Activated CD4-positive, alpha-beta T cell treated with anti-CD3 and anti-CD28 coated beads, Interleukin-2, amount 50 U/mL, for 4 hours (primary cell): ENCODE measurements at regions not wholly inside any gene's neighbourhood (a gene's known extent, or its start where the extent isn't known, plus 50 kb on each side); places are given as distances from the start of the nearest gene placed in this dataset.

ENCODE experiments used
- DNase-seq, 2 experiments: peaks; one replicate each; pipeline ENCODE4 v3.0.0-alpha.2; 2020

DNA sequence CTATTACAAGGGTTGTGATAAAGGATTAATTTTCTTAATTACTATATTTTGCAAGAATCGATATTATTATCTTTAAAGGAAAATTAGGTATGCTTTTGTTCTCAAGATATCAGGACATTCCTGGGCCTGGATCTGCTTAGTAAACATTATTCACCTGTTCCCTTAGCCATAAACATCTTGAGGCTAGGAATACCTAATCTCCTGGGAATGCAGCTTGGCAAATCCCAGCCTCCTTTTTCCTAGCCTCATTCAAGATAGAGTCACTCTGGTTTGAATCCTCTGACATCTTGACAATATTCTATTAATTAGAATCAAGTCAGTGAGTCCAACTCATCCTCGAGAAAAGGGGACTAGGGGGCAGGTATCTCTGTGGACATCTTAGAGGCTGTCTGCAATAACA, 327.1 kb downstream of the STIM2 start:
- DNase-seq: no peak

DNA sequence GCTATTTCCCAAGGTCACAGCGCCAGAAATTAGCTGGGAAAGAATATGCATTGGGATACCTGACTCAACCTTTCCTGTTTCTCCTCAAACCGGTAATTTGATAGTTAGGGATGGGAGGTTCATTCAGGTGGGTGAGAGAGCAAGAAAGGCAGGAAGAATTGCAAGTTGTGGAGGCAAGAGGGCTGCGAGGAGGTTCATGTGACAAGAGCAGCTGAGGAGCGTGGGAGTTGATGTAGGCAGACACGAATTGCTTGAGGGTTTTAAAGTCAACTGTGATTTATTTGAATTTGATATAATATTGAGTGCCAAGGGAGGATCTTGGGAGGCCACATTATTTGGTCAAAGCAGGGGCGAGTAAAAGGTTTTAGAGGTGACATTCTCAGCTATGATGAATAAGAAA, 329.0 kb downstream of the STIM2 start:
- no peak for DNase-seq

GRCh38 chr4:27191592-27191991, 331.0 kb downstream of the STIM2 start:
- DNase-seq: no peak

DNA sequence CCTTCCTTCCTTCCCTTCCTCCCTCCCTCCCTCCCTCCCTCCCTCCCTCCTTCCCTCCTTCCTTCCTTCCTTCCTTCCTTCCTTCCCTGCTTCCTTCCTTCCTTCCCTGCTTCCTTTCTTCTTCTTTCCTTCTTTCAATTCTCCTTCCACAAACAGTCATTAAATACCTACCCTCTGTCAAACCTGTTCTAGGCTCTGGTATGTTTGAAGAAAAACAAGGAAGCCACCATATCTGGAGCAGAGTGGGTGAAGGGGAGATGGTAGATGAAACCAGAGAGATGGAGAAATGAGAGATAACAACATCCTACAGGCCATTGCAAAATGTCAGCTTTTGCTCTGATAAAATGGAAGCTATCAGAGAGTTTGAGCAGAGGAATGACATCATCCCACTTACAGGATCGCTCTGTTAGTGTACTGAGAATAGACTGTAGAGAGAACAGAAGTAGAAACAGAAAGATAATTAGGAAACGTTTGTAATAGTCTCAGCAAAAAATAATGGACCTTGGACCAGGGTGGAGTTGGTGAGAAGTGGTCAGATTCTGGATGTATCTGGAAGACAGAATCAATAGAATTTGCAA, 334.0 kb downstream of the STIM2 start:
- no peak for DNase-seq

GRCh38 chr4:27198246-27198645, 337.6 kb downstream of the STIM2 start:
- no peak for DNase-seq

DNA sequence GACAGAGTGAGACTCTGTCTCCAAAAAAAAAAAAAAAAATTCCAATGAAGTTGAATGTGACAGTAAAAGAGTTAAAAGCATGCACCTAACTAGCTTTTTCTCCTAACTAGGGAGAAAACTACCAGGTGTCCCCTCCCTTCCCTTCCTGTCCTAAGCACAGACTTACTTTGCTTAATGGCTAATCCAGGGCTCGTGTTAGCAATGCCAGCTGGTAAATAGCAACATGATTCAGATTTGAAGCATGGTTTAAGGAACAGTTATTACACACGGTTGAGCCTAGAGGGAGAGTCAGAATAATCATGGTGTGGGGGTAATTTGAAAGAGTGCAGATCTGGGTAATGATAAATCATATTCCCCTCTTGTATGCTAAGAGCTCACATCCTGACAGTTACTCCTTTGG, 338.3 kb downstream of the STIM2 start:
- DNase-seq: no peak

DNA sequence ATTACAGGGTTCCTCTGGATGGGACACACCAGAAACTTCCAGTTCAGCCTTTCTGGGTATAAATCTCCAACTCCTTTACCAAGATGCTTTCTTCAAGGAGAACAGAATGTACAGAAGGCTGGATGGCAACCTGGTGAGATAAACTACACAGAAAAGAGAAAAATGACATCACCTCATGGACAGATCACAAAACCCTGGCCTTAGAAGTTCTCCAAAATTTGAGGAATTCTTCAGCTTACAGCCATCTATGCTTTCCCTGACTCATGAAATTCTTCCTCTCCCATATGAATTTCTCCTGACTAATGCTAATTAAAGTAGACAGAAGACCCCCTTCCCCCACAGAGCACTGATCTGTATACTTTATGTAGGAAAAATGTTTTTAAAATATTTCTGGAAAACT, 345.4 kb downstream of the STIM2 start:
- DNase-seq: no peak

DNA sequence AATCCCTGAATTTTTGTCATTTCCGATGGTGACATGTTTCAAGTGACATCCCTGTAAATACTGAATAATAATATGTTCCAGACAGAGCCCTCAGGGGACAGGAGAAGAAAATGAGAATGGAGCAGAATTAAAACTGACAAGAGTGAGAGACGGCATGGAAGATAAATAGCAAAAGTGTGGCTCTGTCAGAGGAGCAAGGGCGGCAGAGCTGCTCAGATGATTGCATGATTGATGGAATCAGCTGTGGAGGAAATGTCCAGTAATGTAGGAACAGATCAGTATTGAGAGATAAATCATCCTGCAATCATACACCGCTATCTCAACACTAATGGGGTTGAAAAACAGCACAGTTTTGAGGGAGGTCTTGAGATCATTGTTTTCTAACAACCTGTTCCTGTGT, 350.3 kb downstream of the STIM2 start:
- no peak for DNase-seq

DNA sequence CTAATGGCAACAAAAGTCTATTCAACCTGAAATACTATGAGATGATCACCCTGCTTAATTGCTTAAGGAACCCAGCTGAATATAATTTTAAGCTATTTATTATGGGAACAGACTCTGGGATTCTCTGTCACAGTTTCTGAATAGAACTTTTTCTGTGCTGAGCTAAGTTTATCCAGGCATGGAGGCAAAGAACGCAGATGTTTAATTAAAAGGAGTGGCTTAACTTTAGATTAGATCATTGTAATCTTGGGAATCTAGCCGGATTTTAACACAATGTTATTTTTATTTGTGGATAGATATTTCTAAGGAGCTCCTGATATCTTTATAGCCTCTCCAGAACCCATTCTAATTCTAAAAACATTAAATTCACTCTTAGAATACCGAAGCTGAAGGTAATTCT, 353.4 kb downstream of the STIM2 start:
- no peak for DNase-seq

- no peak for DNase-seq
Measured at GRCh38 chr4:27215220-27215826, 354.7 kb downstream of the STIM2 start.

DNA sequence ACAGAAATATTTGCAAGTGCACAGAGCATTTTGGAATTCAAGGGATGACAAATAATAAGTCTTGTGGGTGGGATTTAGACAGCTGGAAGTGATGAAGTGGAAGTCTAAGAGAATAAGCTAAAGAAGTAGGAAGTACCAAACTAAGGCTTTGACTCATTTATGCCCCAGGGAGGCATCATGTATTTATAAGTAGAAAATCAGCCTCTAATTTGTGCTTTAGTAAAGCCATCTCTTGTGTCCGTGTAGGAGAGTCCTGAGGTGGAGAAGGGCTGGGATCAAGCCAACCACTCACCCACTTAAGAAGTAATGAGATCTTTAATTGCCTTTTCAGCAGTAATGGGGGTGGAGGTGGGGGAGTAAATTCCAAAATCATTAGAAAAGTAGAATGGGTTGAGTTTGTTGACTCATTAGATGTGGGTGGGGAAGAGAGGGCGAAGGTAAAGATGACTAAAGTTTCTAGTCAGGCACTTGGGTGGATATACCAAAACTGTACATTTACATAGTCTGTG, 356.7 kb downstream of the STIM2 start:
- no peak for DNase-seq

GRCh38 chr4:27218013-27218412, 357.4 kb downstream of the STIM2 start:
- no peak for DNase-seq

DNA sequence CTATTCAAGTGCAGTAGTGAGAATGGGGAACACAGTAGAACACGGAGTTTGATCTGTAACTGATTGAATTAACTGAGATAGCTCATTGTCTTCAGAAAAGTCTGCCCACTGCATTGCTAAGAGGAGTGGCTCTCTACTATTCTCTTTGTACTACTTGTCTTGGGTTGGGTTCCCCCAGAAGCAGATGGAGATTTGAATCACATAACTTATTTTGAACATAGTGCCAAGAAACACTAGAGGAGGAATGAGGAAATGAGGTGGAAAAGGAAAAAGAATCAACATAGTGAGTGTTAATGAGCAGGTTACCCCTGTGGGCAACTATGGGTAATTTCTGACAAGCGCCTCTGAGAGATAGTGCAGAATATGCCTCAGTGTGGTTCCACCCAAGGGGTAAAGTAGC, 362.7 kb downstream of the STIM2 start:
- DNase-seq: no peak

DNA sequence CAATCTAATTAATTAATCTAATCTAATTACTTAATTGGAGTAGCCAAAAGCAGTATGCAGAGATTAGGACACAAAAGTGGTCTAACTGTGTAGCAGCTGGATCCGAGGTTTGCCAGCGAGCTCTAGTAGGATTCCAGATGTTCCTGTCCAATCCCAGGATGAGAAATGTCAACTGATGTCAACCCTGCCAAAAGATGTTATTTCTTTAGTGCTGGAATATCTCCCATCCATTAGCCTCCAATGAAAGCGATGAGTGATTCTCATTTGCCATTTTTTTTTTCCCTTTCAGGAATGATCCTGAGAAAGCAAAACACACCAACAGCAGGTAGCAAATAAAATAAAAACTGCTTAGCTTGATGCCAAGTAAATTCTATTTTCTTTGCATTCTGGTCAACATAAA, 372.9 kb downstream of the STIM2 start:
- DNase-seq: no peak

DNA sequence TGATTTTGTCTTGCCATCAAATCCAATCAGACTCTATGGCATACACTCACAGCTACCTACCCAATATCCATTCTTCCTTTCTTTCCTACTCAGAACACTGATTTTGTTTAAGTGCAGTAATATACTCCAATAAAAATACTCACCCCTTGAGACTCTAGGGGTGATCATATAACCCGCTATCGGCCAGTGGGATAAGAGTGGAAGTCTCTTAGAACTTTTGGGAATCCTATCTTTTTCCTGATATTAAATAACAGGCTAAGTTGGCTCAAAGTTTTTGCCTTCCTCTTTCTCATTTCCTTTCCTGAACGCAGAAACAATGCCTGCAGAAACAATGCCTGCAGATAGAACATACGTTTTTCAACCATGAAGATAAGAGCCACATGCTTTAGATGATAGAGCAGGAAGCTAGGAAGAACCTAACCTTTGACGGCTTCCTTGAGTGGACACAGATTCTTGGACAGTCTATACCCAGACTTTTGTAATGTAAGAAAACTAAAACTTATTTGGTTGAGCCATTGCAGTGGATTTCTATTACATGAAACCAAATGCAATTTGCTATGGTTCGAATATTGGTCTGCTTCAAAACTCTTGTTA, 373.8 kb downstream of the STIM2 start:
- no peak for DNase-seq

DNA sequence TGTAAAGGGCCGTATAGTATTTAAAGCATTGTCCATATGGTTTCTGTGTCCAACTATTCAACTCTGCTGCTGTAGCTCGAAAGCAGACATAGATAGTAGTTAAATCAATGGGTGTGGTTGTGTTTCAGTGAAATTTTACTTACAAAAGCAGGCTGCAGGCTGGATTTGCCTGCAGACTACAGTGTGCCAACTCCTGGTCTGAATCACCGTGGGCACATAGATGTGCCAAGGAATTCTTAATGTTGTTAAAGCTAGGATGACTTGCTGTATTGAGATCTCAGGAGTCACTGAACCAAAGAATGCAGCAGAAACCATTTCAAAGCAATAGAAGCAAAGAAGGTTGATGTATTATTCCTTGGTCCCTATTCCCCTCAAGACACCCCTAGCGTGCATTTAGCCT, 379.0 kb downstream of the STIM2 start:
- no peak for DNase-seq

- DNase-seq: no peak
Measured at GRCh38 chr4:27242217-27242616, 381.6 kb downstream of the STIM2 start.

- no peak for DNase-seq
Measured at GRCh38 chr4:27245216-27245615, 384.6 kb downstream of the STIM2 start.

GRCh38 chr4:27248829-27249228, 388.2 kb downstream of the STIM2 start:
- no peak for DNase-seq

GRCh38 chr4:27251771-27252170, 391.1 kb downstream of the STIM2 start:
- no peak for DNase-seq

DNA sequence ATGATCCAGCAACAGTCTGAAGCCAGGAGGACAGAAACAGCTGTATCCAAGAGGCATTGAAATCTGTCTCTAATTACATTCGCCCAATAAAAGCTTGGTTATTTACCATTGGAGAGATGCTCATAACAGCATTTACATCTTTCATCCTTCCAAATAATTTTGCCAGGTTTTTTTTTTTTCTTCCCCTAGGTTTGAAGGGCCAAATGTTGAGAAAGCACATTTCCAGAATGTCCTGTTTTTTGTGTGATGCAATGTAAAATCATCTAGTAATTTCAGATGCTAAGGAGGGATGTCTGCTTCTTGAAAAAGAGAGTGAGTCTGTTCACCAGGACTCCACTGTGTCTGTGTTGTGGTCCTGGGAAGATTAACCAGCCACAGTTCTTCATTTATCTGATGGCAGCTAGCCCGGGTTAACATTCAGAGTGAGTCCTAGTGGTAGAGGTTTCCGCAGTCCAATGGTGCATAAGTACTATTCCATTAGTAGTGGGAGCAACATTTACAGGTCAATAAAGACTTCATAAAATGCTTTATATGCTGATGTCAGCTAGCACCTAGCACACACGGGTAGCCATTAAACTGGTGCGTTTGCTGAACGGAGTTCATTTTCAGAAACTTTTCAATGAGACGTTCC, 406.8 kb downstream of the STIM2 start:
- no peak for DNase-seq

DNA sequence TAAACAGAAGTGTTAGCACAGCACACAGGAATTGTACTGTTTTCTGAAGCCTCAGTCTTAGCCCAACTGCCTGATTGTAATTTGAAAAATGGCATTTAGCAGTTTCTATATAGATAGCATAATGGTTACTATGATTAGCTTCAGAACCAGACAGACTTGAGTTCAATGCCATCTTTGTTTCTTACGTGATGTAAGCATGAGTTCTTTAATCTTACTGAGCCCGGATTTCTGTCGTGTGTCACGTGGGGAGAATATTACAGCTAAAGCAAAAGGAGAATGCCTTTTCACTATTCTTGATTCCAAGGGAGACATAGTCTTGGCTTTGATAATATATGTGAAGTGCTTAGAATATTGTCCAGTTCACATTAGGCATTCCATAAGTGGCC, 407.3 kb downstream of the STIM2 start:
- no peak for DNase-seq

DNA sequence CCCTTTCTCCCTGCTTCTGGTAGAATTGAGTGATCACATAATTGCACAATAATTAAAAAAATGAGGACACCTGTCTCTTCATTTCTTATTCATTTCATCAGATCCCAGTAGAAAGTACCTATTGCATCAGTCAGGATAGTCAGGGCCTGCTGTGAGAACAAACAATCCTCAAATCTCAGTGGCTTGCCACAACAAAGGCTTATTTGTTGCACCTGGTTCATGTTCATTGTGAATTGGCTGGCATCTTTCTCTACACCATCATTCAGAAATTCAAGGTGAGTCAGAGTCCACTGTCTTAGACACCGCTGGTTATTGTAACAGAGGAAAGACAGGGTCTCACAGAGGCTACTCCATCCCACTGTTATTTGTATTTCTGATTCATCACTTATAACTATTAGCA, 409.8 kb downstream of the STIM2 start:
- DNase-seq: no peak

GRCh38 chr4:27271555-27271954, 410.9 kb downstream of the STIM2 start:
- no peak for DNase-seq
